Stimulated activated CD8-positive, alpha-beta memory T cell treated with anti-CD3 and anti-CD28 coated beads, Interleukin-2, amount 100 ng/mL, for 1 hour (primary cell): ENCODE measurements at regions not wholly inside any gene's neighbourhood (a gene's known extent, or its start where the extent isn't known, plus 50 kb on each side); places are given as distances from the start of the nearest gene placed in this dataset.

ENCODE experiments used
- DNase-seq, 2 donors: peaks; one replicate each; pipeline ENCODE4 v3.0.0-alpha.2; 2020; ENCODE audit warnings: low read depth in 2 of 2

- no peak for DNase-seq
Observed at GRCh38 chr22:27635852-27636251, 165.7 kb downstream of the MN1 start.

- DNase-seq, result no peak
Observed at GRCh38 chr22:27636716-27637508, 164.6 kb downstream of the MN1 start.

GRCh38 chr22:27637604-27638003, 164.0 kb downstream of the MN1 start:
- DNase-seq, result no peak

- no peak for DNase-seq
Observed at GRCh38 chr22:27638329-27639233, 163.0 kb downstream of the MN1 start.

GRCh38 chr22:27639248-27640086, 162.1 kb downstream of the MN1 start:
- DNase-seq, result no peak

- no peak for DNase-seq
Observed at GRCh38 chr22:27641049-27641795, 160.3 kb downstream of the MN1 start.

GRCh38 chr22:27642104-27642800, 159.3 kb downstream of the MN1 start:
- no peak for DNase-seq

- no peak for DNase-seq
Observed at GRCh38 chr22:27643907-27644306, 157.6 kb downstream of the MN1 start.

- no peak for DNase-seq
Observed at GRCh38 chr22:27644566-27644965, 157.0 kb downstream of the MN1 start.

- DNase-seq, result no peak
Observed at GRCh38 chr22:27647540-27647939, 154.0 kb downstream of the MN1 start.

GRCh38 chr22:27648074-27648473, 153.5 kb downstream of the MN1 start:
- no peak for DNase-seq

- no peak for DNase-seq
Observed at GRCh38 chr22:27648853-27649252, 152.7 kb downstream of the MN1 start.

GRCh38 chr22:27650572-27650971, 151.0 kb downstream of the MN1 start:
- DNase-seq, result no peak

- no peak for DNase-seq
Observed at GRCh38 chr22:27650985-27651384, 150.6 kb downstream of the MN1 start.

- DNase-seq, result no peak
Observed at GRCh38 chr22:27651486-27651885, 150.1 kb downstream of the MN1 start.

GRCh38 chr22:27654546-27655445, 146.8 kb downstream of the MN1 start:
- DNase-seq, result no peak

- DNase-seq, result no peak
Observed at GRCh38 chr22:27655582-27656185, 145.9 kb downstream of the MN1 start.

- no peak for DNase-seq
Observed at GRCh38 chr22:27656970-27657369, 144.6 kb downstream of the MN1 start.

- no peak for DNase-seq
Observed at GRCh38 chr22:27660306-27660705, 141.2 kb downstream of the MN1 start.
